ENCODE measurements at regions not wholly inside any gene's neighbourhood (a gene's known extent, or its start where the extent isn't known, plus 50 kb on each side); places are given as distances from the start of the nearest gene placed in this dataset.
A peak's percentile ranks its signal among the peaks of the same experiment; 100 is the strongest.

DNA sequence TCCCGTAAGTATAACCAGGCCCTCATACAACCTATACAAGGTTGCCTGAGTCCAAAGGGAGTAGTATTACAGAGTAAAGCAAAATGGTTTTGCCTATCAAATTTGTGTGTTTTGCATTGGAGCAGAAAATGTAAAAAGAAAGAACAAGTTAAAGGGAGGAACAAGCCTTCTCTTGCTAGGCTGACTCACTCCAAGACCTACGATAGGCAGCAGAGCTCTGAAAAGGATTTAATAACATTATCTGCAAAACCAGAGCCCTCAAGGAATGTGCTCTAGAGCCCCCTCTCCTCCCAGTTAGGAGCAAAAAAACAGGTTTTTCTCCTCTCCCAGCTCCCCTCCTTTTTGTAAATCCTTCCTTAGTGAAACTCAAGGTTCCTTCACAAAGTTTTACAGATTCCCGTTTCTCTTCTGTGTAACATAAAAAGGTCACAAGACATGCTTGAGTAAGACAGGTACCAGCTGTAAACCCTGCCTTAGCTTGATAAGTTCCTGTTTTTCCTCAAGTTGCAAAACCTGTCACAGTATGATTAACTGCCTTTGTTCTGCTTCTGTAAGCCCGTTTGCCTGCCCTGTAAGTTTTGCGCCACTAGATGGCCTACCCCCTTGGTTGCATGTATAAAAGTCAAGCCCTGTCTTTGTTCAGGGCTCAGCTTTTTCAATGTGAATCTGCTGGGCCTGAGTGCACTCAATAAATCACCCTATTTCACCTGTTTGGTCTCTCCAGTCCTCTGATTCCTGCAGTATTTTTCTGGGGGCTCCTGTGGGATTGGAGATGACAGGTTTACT lies 498.2 kb downstream of the KCNA4 start:
- H3K27me3 ChIP-seq = no peaks in the 10 kb centered on the region
- WGBS, 2 donors = 62 to 78% methylated on average over 5 of the region's 5 CpGs
- H3K9me3 ChIP-seq = no peaks in the 10 kb centered on the region
- TF ChIP-seq POLR2A (IDR thresholded peaks at IDR 0.05) = no peak
- TF ChIP-seq, protein P1, sequence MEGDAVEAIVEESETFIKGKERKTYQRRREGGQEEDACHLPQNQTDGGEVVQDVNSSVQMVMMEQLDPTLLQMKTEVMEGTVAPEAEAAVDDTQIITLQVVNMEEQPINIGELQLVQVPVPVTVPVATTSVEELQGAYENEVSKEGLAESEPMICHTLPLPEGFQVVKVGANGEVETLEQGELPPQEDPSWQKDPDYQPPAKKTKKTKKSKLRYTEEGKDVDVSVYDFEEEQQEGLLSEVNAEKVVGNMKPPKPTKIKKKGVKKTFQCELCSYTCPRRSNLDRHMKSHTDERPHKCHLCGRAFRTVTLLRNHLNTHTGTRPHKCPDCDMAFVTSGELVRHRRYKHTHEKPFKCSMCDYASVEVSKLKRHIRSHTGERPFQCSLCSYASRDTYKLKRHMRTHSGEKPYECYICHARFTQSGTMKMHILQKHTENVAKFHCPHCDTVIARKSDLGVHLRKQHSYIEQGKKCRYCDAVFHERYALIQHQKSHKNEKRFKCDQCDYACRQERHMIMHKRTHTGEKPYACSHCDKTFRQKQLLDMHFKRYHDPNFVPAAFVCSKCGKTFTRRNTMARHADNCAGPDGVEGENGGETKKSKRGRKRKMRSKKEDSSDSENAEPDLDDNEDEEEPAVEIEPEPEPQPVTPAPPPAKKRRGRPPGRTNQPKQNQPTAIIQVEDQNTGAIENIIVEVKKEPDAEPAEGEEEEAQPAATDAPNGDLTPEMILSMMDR (IDR thresholded peaks at IDR 0.05) = no peak
- H3K36me3 ChIP-seq (ENCODE audit: low read depth, missing control alignments) = no peaks in the 10 kb centered on the region
- no peak overlapping the region for H3K27ac ChIP-seq
- intact Hi-C loops (cut with DNase I; ENCODE audit: low total_unique reads) = no loop called here
- H3K4me1 ChIP-seq = no peaks in the 10 kb centered on the region
- no peak overlapping the region for H3K4me3 ChIP-seq
- peak; percentile 18 for DNase-seq

GRCh38 chr11:29511394-29511793 lies 505.4 kb downstream of the KCNA4 start:
- DNase-seq = no peak
- no peaks in the 10 kb centered on the region for H3K9me3 ChIP-seq
- no peaks in the 10 kb centered on the region for H3K27me3 ChIP-seq
- no peaks in the 10 kb centered on the region for H3K4me1 ChIP-seq
- no peak overlapping the region for H3K27ac ChIP-seq
- H3K4me3 ChIP-seq = no peak overlapping the region
- no peaks in the 10 kb centered on the region for H3K36me3 ChIP-seq (ENCODE audit: low read depth, missing control alignments)
- TF ChIP-seq POLR2A (IDR thresholded peaks at IDR 0.05) = no peak
- TF ChIP-seq, protein P1 (IDR thresholded peaks at IDR 0.05) = no peak
- intact Hi-C loops (cut with DNase I; ENCODE audit: low total_unique reads) = no loop called here

DNA sequence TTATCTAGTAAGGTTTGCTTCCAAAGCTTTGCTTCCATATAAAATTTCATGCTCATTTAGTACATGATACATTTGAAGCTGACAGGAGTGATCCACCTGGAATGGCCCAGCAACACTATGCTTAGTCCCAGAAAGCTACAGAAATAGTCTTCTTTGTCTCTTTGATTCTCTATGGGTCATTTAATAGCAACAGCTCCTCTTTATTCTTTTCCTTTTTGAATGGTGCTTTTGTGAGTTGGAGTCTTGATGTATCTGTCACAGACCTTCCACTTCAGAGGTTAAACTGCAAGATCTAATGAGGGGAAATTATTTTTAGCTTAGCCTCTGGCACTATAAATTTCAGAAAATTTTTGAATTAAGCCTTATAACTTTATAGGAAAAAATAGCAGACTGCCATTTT lies 509.5 kb downstream of the KCNA4 start:
- H3K36me3 ChIP-seq (ENCODE audit: low read depth, missing control alignments) = no peaks in the 10 kb centered on the region
- H3K27me3 ChIP-seq = no peaks in the 10 kb centered on the region
- H3K27ac ChIP-seq = no peak overlapping the region
- no peaks in the 10 kb centered on the region for H3K4me1 ChIP-seq
- no peak overlapping the region for H3K4me3 ChIP-seq
- no peaks in the 10 kb centered on the region for H3K9me3 ChIP-seq
- DNase-seq = no peak
- intact Hi-C loops (cut with DNase I; ENCODE audit: low total_unique reads) = no loop called here
- no peak for TF ChIP-seq POLR2A (IDR thresholded peaks at IDR 0.05)
- TF ChIP-seq, protein P1 (IDR thresholded peaks at IDR 0.05) = no peak

DNA sequence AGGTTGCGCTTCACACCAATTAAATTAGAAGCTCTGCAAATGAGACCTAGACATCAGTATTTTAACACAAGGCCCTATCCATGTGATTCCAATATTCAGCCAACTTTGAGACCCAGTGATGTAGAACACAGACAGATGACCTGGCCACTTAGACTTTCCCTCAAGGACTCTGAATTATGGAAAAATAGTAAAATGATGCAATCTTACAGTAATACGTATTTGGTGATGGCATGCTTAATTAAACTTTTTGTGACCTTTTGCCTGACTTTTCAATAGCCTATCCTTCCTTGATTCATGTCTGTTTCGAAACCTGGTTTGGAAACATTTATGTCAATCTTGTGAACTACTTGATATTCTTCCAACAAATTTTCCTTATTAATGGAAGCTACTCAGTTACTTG lies 521.2 kb downstream of the KCNA4 start:
- no peak overlapping the region for H3K4me3 ChIP-seq
- WGBS, 2 donors = 75 to 84% methylated on average over 3 of the region's 3 CpGs
- no peaks in the 10 kb centered on the region for H3K9me3 ChIP-seq
- intact Hi-C loops (cut with DNase I; ENCODE audit: low total_unique reads) = no loop called here
- TF ChIP-seq, protein P1 (IDR thresholded peaks at IDR 0.05) = no peak
- TF ChIP-seq POLR2A (IDR thresholded peaks at IDR 0.05) = no peak
- H3K27me3 ChIP-seq = no peaks in the 10 kb centered on the region
- H3K27ac ChIP-seq = no peak overlapping the region
- no peaks in the 10 kb centered on the region for H3K36me3 ChIP-seq (ENCODE audit: low read depth, missing control alignments)
- no peak for DNase-seq
- H3K4me1 ChIP-seq = no peaks in the 10 kb centered on the region

DNA sequence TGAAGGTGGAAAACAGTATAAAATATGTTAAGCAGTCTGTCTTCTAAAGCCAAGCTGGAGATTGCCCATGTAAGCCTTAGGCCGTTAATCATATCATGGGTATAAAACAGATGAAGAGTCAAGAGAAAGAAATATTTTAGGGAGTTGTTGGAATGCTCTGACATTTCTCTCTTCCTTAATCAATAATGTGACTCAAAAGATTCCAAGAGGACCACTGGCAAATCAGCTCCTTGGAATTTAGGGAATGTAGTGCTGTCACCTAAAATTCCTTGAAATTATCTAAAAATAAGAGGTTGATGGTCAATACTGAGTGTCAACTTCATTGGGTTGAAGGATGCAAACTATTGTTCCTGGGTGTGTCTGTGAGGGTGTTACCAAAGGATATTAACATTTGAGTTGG lies 525.9 kb downstream of the KCNA4 start:
- Histone ChIP-seq H3K27me3 (no peaks in the 10 kb centered on the region), H3K9me3 (no peaks in the 10 kb centered on the region), H3K4me1 (no peaks in the 10 kb centered on the region), H3K4me3 (no peak overlapping the region), H3K27ac (no peak overlapping the region), H3K36me3 (ENCODE audit: low read depth, missing control alignments) (no peaks in the 10 kb centered on the region)
- DNase-seq = no peak
- no peak for TF ChIP-seq POLR2A (IDR thresholded peaks at IDR 0.05)
- TF ChIP-seq, protein P1 (IDR thresholded peaks at IDR 0.05) = no peak
- intact Hi-C loops (cut with DNase I; ENCODE audit: low total_unique reads) = no loop called here
- WGBS, 2 donors = 89% methylated on average over 1 of the region's 1 CpG
